Trophoblast cell (in vitro differentiated cells and primary cell): ENCODE measurements at regions not wholly inside any gene's neighbourhood (a gene's known extent, or its start where the extent isn't known, plus 50 kb on each side); places are given as distances from the start of the nearest gene placed in this dataset.
A peak's percentile ranks its signal among the peaks of the same experiment; 100 is the strongest.

ENCODE experiments used
- DNase-seq, 2 donors: peaks; one replicate each; pipeline ENCODE4 v3.0.0-alpha.2; 2016
- H2AFZ ChIP-seq: 2 replicates; pipeline ENCODE4 v1.6.1; 2013; ENCODE audit warnings: low read length, moderate library complexity, mild to moderate bottlenecking; ENCODE audit not compliant: insufficient read depth, poor library complexity
- H2AK5ac ChIP-seq: 2 replicates; pipeline ENCODE4 v1.6.1; 2013; ENCODE audit warnings: mild to moderate bottlenecking, low read length
- H2BK120ac ChIP-seq: 2 replicates; pipeline ENCODE4 v1.6.1; 2013; ENCODE audit warnings: low read length, mild to moderate bottlenecking, moderate library complexity; ENCODE audit not compliant: insufficient read depth, poor library complexity
- H2BK12ac ChIP-seq: 2 replicates; pipeline ENCODE4 v1.6.1; 2013; ENCODE audit warnings: mild to moderate bottlenecking, low read length, moderate library complexity
- H2BK5ac ChIP-seq: 2 replicates; pipeline ENCODE4 v1.6.1; 2013; ENCODE audit warnings: low read length, low read depth, moderate library complexity, mild to moderate bottlenecking; ENCODE audit not compliant: poor library complexity
- H3K14ac ChIP-seq: 2 replicates; pipeline ENCODE4 v1.6.1; 2013; ENCODE audit warnings: mild to moderate bottlenecking, low read length
- H3K18ac ChIP-seq: 2 replicates; pipeline ENCODE4 v1.6.1; 2013; ENCODE audit warnings: mild to moderate bottlenecking, low read length
- H3K23ac ChIP-seq: 2 replicates; pipeline ENCODE4 v1.6.1; 2013; ENCODE audit warnings: low read length
- H3K27ac ChIP-seq: 2 replicates; pipeline ENCODE4 v1.5.1; 2013; ENCODE audit warnings: low read depth, mild to moderate bottlenecking, inconsistent platforms, low read length, moderate library complexity
- H3K27me3 ChIP-seq: 2 replicates; pipeline ENCODE4 v1.6.1; 2013; ENCODE audit warnings: inconsistent platforms, mild to moderate bottlenecking, low read length, moderate library complexity; ENCODE audit not compliant: insufficient read depth
- H3K36me3 ChIP-seq, 2 experiments: 1 replicate in 1 of 2; 2 replicates in 1 of 2; pipeline ENCODE4 v1.6.1; 2013; ENCODE audit warnings: low read length in 2 of 2, mild to moderate bottlenecking in 2 of 2, moderate library complexity in 1 of 2; ENCODE audit not compliant: insufficient read depth in 2 of 2, control insufficient read depth in 1 of 2
- H3K4ac ChIP-seq: 2 replicates; pipeline ENCODE4 v1.6.1; 2013; ENCODE audit warnings: low read depth, mild to moderate bottlenecking, low read length, moderate library complexity
- H3K4me1 ChIP-seq, 2 experiments: 1 replicate in 1 of 2; 2 replicates in 1 of 2; pipeline ENCODE4 v1.6.1; 2013; ENCODE audit warnings: low read length in 2 of 2, mild to moderate bottlenecking in 2 of 2, moderate library complexity in 1 of 2; ENCODE audit not compliant: insufficient read depth in 2 of 2, control insufficient read depth in 1 of 2
- H3K4me2 ChIP-seq: 2 replicates; pipeline ENCODE4 v1.6.1; 2013; ENCODE audit warnings: inconsistent platforms, mild to moderate bottlenecking, low read length, moderate library complexity
- H3K4me3 ChIP-seq: 2 replicates; pipeline ENCODE4 v1.5.1; 2013; ENCODE audit warnings: mild to moderate bottlenecking, low read depth, low read length, inconsistent platforms
- H3K79me1 ChIP-seq: one replicate; pipeline ENCODE4 v1.6.1; 2013; ENCODE audit warnings: low read length
- H3K79me2 ChIP-seq: 2 replicates; pipeline ENCODE4 v1.6.1; 2013; ENCODE audit warnings: low read length, mild to moderate bottlenecking; ENCODE audit not compliant: control insufficient read depth, insufficient read depth, poor library complexity
- H3K9ac ChIP-seq: 2 replicates; pipeline ENCODE4 v1.6.1; 2013; ENCODE audit warnings: mild to moderate bottlenecking, low read length
- H3K9me3 ChIP-seq: 2 replicates; pipeline ENCODE4 v1.6.1; 2013; ENCODE audit warnings: low read depth, mild to moderate bottlenecking, control low read depth, inconsistent platforms, low read length; ENCODE audit not compliant: insufficient read depth
- H4K12ac ChIP-seq: 2 replicates; pipeline ENCODE4 v1.6.1; 2013; ENCODE audit warnings: low read depth, mild to moderate bottlenecking, low read length, moderate library complexity
- H4K8ac ChIP-seq: 2 replicates; pipeline ENCODE4 v1.6.1; 2013; ENCODE audit warnings: low read depth, mild to moderate bottlenecking, low read length, moderate library complexity
- H4K91ac ChIP-seq: one replicate; pipeline ENCODE4 v1.6.1; 2013; ENCODE audit warnings: low read depth, mild to moderate bottlenecking, low read length, moderate library complexity
- WGBS: extraction: QIAGEN DNeasy Blood & Tissue Kit; methylation state at CpG from one replicate; pipeline ENCODE4 v1.1.7; 2013; ENCODE audit warnings: missing lambda C conversion rate; ENCODE audit not compliant: insufficient read length, insufficient coverage; ENCODE audit errors: extremely low coverage; 5-methylcytosine and 5-hydroxymethylcytosine counted together

DNA sequence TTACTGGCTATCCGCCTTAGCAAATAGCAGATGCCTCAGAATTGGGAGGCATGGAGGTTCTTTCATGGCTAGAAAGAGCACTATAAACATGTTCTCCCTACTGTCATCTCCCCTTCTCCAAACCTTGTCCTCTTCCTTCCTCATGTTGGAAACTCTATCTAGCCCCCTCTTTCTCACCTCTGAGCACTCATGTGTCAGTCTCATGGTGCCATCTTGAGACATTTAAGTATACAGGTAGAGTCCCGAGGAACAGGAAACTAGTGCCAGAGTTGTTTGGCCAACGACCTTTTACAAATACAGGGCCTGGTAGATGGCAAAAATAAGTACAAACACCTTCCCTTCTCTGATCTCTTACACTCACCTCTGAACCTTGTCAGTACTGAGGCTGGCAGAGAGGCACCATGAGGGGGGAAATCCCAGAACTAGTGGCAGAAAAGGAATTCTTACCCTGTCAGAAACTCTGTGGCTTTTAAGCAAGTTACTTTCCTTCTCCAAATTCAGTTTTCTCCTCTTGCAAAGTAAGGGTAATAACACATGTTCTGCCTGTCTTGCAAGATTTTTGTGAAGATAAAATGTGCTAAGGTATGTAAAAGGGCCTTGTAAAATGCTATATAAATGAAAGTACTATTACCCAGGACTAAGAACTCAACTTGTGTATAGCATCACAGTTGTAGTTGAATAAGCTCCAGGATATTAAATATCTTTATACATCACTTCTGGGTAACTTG, 94.1 kb upstream of the SNX2 start:
- H4K8ac ChIP-seq, result no peak overlapping the region
- peak; percentile 16 to 78 for DNase-seq
- H3K9ac ChIP-seq, result no peak overlapping the region
- no peaks in the 10 kb centered on the region for H3K36me3 ChIP-seq
- no peak overlapping the region for H2BK120ac ChIP-seq
- H3K18ac ChIP-seq, result no peak overlapping the region
- no CpG with 5 or more reads among the region's 3 CpGs for WGBS
- H2AK5ac ChIP-seq, result no peak overlapping the region
- no peak overlapping the region for H2AFZ ChIP-seq
- no peak overlapping the region for H3K4ac ChIP-seq
- no peak overlapping the region for H3K4me2 ChIP-seq
- H3K14ac ChIP-seq, result no peak overlapping the region
- H3K23ac ChIP-seq, result no peak overlapping the region
- H3K79me2 ChIP-seq, result no peaks in the 10 kb centered on the region
- H3K27me3 ChIP-seq, result no peaks in the 10 kb centered on the region
- no peak overlapping the region for H3K4me3 ChIP-seq
- H3K27ac ChIP-seq, result peak overlapping the region; percentile 27
- no peaks in the 10 kb centered on the region for H3K79me1 ChIP-seq
- H3K4me1 ChIP-seq, result peaks cover 0 to 4% of the 10 kb centered on the region in 2 experiments
- no peak overlapping the region for H4K12ac ChIP-seq
- H3K9me3 ChIP-seq, result peaks cover 2% of the 10 kb centered on the region
- H2BK5ac ChIP-seq, result no peak overlapping the region
- H4K91ac ChIP-seq, result no peak overlapping the region
- no peak overlapping the region for H2BK12ac ChIP-seq

GRCh38 chr5:122683631-122684030, 91.2 kb upstream of the SNX2 start:
- Histone ChIP-seq H2AK5ac (no peak overlapping the region), H3K36me3 (no peaks in the 10 kb centered on the region), H3K79me2 (no peaks in the 10 kb centered on the region), H2BK5ac (no peak overlapping the region), H3K9me3 (peaks cover 2% of the 10 kb centered on the region), H3K4me1 (peaks cover 0 to 4% of the 10 kb centered on the region in 2 experiments), H3K18ac (no peak overlapping the region), H4K91ac (no peak overlapping the region), H3K23ac (no peak overlapping the region), H3K14ac (no peak overlapping the region), H3K4me3 (no peak overlapping the region), H3K9ac (no peak overlapping the region), H2BK120ac (no peak overlapping the region), H3K27ac (no peak overlapping the region), H3K4ac (no peak overlapping the region), H2AFZ (no peak overlapping the region), H3K79me1 (no peaks in the 10 kb centered on the region), H4K12ac (no peak overlapping the region), H4K8ac (no peak overlapping the region), H3K4me2 (no peak overlapping the region), H2BK12ac (no peak overlapping the region), H3K27me3 (no peaks in the 10 kb centered on the region)
- DNase-seq, result peak in 1 of 2 donors; percentile 54

- Histone ChIP-seq H3K14ac (no peak overlapping the region), H2AK5ac (no peak overlapping the region), H3K4me2 (no peak overlapping the region), H3K9me3 (no peaks in the 10 kb centered on the region), H4K8ac (no peak overlapping the region), H3K9ac (no peak overlapping the region), H3K4ac (no peak overlapping the region), H4K91ac (no peak overlapping the region), H3K36me3 (no peaks in the 10 kb centered on the region), H2BK5ac (no peak overlapping the region), H3K4me3 (no peak overlapping the region), H3K4me1 (peaks cover 4% of the 10 kb centered on the region in 2 experiments), H2BK12ac (no peak overlapping the region), H3K79me1 (peaks cover 2% of the 10 kb centered on the region), H2BK120ac (no peak overlapping the region), H3K27ac (no peak overlapping the region), H3K18ac (no peak overlapping the region), H2AFZ (no peak overlapping the region), H4K12ac (no peak overlapping the region), H3K23ac (no peak overlapping the region), H3K79me2 (no peaks in the 10 kb centered on the region), H3K27me3 (no peaks in the 10 kb centered on the region)
- no peak for DNase-seq
- no CpG with 5 or more reads among the region's 1 CpG for WGBS
Measured at GRCh38 chr5:122690266-122690665, 84.6 kb upstream of the SNX2 start.

DNA sequence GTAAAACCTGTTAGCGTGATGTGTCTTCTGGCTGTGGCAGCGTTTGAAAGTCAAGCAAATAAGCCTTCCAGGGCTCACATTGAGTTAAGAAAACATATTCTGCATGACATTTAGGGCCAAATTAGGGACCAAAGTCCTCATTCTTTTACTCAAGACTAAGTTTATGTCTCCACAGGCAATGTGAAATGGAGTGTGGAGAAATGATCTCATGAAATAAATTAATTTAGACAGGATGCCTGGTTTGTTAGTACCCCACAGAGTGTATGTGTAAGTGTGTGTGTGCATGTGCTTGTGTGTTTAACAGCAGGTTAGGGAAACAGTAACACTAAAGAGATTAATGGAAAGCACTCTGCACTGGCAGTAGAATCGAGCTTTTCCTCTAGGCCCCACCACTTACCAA, 82.9 kb upstream of the SNX2 start:
- H2BK12ac ChIP-seq, result no peak overlapping the region
- WGBS, result no CpG with 5 or more reads among the region's 3 CpGs

More for the DNA sequence above, 82.9 kb upstream of the SNX2 start:
- no peak for DNase-seq
- Histone ChIP-seq H3K9ac (no peak overlapping the region), H3K27ac (no peak overlapping the region), H4K8ac (no peak overlapping the region), H3K18ac (no peak overlapping the region), H3K79me1 (peaks cover 2% of the 10 kb centered on the region), H2BK5ac (no peak overlapping the region), H3K4me3 (no peak overlapping the region), H3K4me2 (no peak overlapping the region), H4K12ac (no peak overlapping the region), H2AFZ (no peak overlapping the region), H3K27me3 (no peaks in the 10 kb centered on the region), H3K36me3 (no peaks in the 10 kb centered on the region), H3K9me3 (no peaks in the 10 kb centered on the region), H3K79me2 (no peaks in the 10 kb centered on the region), H3K4me1 (peaks cover 4% of the 10 kb centered on the region in 2 experiments), H4K91ac (no peak overlapping the region), H2BK120ac (no peak overlapping the region), H3K23ac (no peak overlapping the region), H3K4ac (no peak overlapping the region), H3K14ac (no peak overlapping the region), H2AK5ac (no peak overlapping the region)
